UCSD-AML1 (cell line): ENCODE measurements at regions not wholly inside any gene's neighbourhood (a gene's known extent, or its start where the extent isn't known, plus 50 kb on each side); places are given as distances from the start of the nearest gene placed in this dataset.

Experiments used
- DNase-seq: peaks from one replicate; lab custom pipeline; 2025; ENCODE audit not compliant: unreplicated experiment; lab: John Stamatoyannopoulos, UW

GRCh38 chr22:22743128-22743760 lies 98.8 kb downstream of the GGTLC2 start:
- DNase-seq = no peak

GRCh38 chr22:22744412-22745224 lies 100.2 kb downstream of the GGTLC2 start:
- no peak for DNase-seq

GRCh38 chr22:22745225-22746060 lies 101.0 kb downstream of the GGTLC2 start:
- DNase-seq = peak; percentile 46

- DNase-seq = no peak
Observed at GRCh38 chr22:22746061-22746962, 101.9 kb downstream of the GGTLC2 start.

GRCh38 chr22:22746963-22747933 lies 102.8 kb downstream of the GGTLC2 start:
- no peak for DNase-seq

GRCh38 chr22:22748297-22748743 lies 103.9 kb downstream of the GGTLC2 start:
- DNase-seq = peak; percentile 38

- DNase-seq = no peak
Observed at GRCh38 chr22:22748756-22749155, 104.3 kb downstream of the GGTLC2 start.

GRCh38 chr22:22749167-22749758 lies 104.8 kb downstream of the GGTLC2 start:
- no peak for DNase-seq

GRCh38 chr22:22750335-22751042 lies 106.1 kb downstream of the GGTLC2 start:
- no peak for DNase-seq

- no peak for DNase-seq
Observed at GRCh38 chr22:22751043-22751603, 106.7 kb downstream of the GGTLC2 start.

- no peak for DNase-seq
Observed at GRCh38 chr22:22752199-22752555, 107.8 kb downstream of the GGTLC2 start.

GRCh38 chr22:22752556-22753477 lies 108.4 kb downstream of the GGTLC2 start:
- DNase-seq = no peak

- peak; percentile 55 for DNase-seq
Observed at GRCh38 chr22:22753526-22754267, 109.3 kb downstream of the GGTLC2 start.

GRCh38 chr22:22754268-22754657 lies 109.8 kb downstream of the GGTLC2 start:
- no peak for DNase-seq

- no peak for DNase-seq
Observed at GRCh38 chr22:22754961-22755777, 110.8 kb downstream of the GGTLC2 start.

GRCh38 chr22:22755778-22756100 lies 111.3 kb downstream of the GGTLC2 start:
- DNase-seq = no peak
